GM23248 (cell line): ENCODE measurements at regions not wholly inside any gene's neighbourhood (a gene's known extent, or its start where the extent isn't known, plus 50 kb on each side); places are given as distances from the start of the nearest gene placed in this dataset.

Source experiments
- EZH2 ChIP-seq: fragments of 200-600 bp; sonication (generic); IDR thresholded peaks from 2 replicates; pipeline ENCODE4 v1.6.1; 2018; ENCODE audit warnings: antibody characterized with exemption, mild to moderate bottlenecking; ENCODE audit not compliant: insufficient read depth, poor library complexity, severe bottlenecking
- EZH2phosphoT487 ChIP-seq: fragments of 200-600 bp; sonication (generic); IDR thresholded peaks from 2 replicates; pipeline ENCODE4 v1.6.1; 2018; ENCODE audit warnings: antibody characterized with exemption, moderate library complexity, mild to moderate bottlenecking, low read depth; ENCODE audit not compliant: insufficient read depth

DNA sequence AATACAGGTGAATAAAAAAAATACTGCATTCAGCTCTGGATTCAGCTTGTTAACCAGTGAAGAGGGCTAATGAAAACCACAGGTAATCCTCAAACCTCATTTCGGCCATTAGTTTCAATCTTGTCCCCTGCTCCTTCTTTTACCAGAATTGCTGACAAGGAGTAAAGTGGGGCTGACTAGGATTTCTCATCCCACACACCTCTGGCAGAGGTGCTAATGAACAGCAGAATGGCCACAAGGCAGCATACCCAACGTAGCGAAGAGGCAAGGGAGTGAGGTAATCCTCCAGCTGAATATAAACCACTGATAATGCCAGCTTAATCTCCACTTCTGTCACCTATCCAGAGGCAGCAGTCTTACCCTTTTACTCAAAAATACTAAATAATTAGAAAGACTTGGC, 248.8 kb upstream of the CDIN1 start:
- TF ChIP-seq EZH2 (no peak), EZH2phosphoT487 (no peak)
